ENCODE measurements at regions not wholly inside any gene's neighbourhood (a gene's known extent, or its start where the extent isn't known, plus 50 kb on each side); places are given as distances from the start of the nearest gene placed in this dataset.

DNA sequence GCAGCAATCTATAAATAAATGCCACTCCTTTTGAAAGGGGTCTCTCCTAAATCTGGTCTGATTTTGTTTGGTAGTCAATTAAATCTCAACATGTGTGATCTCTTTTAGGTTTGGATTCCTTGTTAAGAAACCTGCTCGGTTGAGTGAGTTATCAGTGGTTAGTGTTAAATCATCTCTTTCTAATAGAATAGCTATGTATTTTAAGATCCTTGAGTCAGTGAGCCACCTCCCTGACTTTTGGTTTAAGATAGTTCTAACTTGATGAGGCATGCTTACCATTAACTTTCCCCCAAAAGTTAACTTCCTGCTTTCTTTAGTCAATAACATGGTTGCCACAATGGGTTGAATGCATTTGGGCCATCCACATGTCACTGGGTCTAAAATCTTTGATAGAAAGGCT is 93.1 kb upstream of the OLFM3 start:
- Histone ChIP-seq H3K27ac (no peak overlapping the region), H3K4me1 (no peaks in the 10 kb centered on the region), H3K9me3 (no peaks in the 10 kb centered on the region), H3K36me3 (replicated peaks in 1 of 2; ENCODE audit: insufficient read depth in 1 of 2, low read depth in 2 of 2) (no peaks in the 10 kb centered on the region), H3K27me3 (no peaks in the 10 kb centered on the region), H3K4me3 (no peak overlapping the region)
- no peak for DNase-seq
- 62 to 74% methylated on average over 1 of the region's 1 CpG for WGBS, 2 donors
- intact Hi-C loops (cut with DNase I), result no loop called here
- TF ChIP-seq POLR2A (IDR thresholded peaks at IDR 0.05), result no peak
- TF ChIP-seq, protein P1, sequence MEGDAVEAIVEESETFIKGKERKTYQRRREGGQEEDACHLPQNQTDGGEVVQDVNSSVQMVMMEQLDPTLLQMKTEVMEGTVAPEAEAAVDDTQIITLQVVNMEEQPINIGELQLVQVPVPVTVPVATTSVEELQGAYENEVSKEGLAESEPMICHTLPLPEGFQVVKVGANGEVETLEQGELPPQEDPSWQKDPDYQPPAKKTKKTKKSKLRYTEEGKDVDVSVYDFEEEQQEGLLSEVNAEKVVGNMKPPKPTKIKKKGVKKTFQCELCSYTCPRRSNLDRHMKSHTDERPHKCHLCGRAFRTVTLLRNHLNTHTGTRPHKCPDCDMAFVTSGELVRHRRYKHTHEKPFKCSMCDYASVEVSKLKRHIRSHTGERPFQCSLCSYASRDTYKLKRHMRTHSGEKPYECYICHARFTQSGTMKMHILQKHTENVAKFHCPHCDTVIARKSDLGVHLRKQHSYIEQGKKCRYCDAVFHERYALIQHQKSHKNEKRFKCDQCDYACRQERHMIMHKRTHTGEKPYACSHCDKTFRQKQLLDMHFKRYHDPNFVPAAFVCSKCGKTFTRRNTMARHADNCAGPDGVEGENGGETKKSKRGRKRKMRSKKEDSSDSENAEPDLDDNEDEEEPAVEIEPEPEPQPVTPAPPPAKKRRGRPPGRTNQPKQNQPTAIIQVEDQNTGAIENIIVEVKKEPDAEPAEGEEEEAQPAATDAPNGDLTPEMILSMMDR (IDR thresholded peaks at IDR 0.05), result no peak
- ATAC-seq, result no peak

DNA sequence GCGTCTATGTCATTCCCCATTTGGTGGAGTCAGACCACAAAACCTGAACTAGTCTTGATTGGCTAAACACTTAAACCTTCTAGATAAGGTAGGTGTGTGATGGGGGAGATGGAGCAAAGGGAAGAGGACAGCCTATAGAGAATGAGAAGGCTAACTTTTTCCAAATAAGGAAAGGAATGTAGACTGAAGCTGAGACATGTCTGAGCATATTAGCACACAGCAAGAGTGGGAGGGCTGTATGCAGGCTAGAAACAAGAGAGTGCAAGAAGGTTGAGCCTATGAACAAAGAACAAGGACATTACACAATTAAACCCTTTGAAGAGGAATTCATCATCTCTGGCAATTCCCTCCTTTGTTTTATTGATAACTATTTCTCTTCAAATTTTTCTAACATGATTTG is 89.2 kb upstream of the OLFM3 start:
- no peaks in the 10 kb centered on the region for H3K27me3 ChIP-seq
- TF ChIP-seq POLR2A (IDR thresholded peaks at IDR 0.05), result no peak
- TF ChIP-seq, protein P1 (IDR thresholded peaks at IDR 0.05), result no peak
- H3K4me1 ChIP-seq, result no peaks in the 10 kb centered on the region
- no peaks in the 10 kb centered on the region for H3K9me3 ChIP-seq
- no peak overlapping the region for H3K4me3 ChIP-seq
- no peaks in the 10 kb centered on the region for H3K36me3 ChIP-seq (replicated peaks in 1 of 2; ENCODE audit: insufficient read depth in 1 of 2, low read depth in 2 of 2)
- 59 to 89% methylated on average over 1 of the region's 1 CpG for WGBS, 2 donors
- DNase-seq, result no peak
- H3K27ac ChIP-seq, result no peak overlapping the region
- ATAC-seq, result no peak
- intact Hi-C loops (cut with DNase I), result no loop called here

DNA sequence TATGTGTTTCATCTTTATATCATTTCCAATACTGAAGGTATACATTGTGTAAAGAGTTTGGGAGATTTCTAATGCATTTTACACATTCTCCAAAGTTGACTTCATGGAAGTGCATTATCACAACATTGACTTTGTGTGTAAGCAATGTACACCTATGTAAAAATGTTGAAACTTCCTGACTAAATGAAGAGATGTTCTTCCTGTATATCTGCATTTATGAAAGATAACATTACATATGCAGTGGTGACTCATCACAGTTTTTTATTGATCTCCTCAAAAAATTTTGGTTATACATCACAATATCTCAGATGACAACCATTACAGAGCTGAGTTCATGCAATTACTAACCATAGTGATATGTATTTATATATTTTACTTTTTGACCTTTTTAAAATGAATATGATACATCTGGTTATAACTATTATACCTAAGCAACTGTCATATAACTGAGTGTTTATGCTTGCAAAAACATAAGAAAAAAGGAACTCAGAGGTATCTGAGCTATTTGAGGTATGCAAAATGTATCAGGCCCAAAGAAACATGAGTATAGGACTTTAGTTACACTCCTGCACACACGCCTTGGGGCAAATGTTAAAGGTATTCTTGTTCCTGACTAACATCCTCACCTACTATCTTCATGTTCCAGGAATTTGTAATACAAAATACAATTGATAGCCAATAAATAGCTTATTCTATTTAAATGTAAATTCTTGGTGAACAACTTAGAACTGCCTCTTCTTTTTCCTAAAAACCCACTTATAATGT is 88.2 kb upstream of the OLFM3 start:
- 48 to 78% methylated on average over 1 of the region's 1 CpG for WGBS, 2 donors
- no peaks in the 10 kb centered on the region for H3K27me3 ChIP-seq
- H3K36me3 ChIP-seq (replicated peaks in 1 of 2; ENCODE audit: insufficient read depth in 1 of 2, low read depth in 2 of 2), result no peaks in the 10 kb centered on the region

DNA sequence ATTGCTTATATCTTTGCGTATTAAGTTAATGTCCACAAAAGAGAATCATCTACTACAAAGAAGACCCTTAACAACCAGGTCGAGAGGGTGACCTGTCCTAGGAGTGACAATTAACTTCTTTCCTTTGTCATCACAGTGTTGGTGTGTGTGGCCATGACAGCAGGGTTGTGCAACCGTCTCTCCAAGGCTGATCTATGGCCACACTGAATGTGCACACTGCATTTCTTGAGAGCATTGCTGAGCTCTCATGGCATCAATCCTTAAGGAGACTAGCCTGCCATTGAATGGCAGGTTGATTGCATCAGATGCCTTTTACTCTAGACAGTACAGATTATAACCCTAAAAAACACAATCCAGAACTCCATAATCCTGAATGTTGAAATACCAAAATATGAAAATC is 86.5 kb upstream of the OLFM3 start:
- ATAC-seq, result no peak
- DNase-seq, result no peak

More for the DNA sequence above, 88.2 kb upstream of the OLFM3 start:
- Histone ChIP-seq H3K27ac (no peak overlapping the region), H3K4me1 (no peaks in the 10 kb centered on the region), H3K9me3 (no peaks in the 10 kb centered on the region), H3K4me3 (no peak overlapping the region)
- no peak for TF ChIP-seq POLR2A (IDR thresholded peaks at IDR 0.05)
- TF ChIP-seq, protein P1 (IDR thresholded peaks at IDR 0.05), result no peak
- intact Hi-C loops (cut with DNase I), result no loop called here
- ATAC-seq (no peak), DNase-seq (no peak)

More for the DNA sequence above, 86.5 kb upstream of the OLFM3 start:
- no peaks in the 10 kb centered on the region for H3K4me1 ChIP-seq
- no peak overlapping the region for H3K4me3 ChIP-seq
- H3K9me3 ChIP-seq, result no peaks in the 10 kb centered on the region
- 54 to 65% methylated on average over 3 of the region's 3 CpGs for whole genome bisulfite sequencing, 2 donors
- no peak overlapping the region for H3K27ac ChIP-seq
- H3K36me3 ChIP-seq (replicated peaks in 1 of 2; ENCODE audit: insufficient read depth in 1 of 2, low read depth in 2 of 2), result no peaks in the 10 kb centered on the region
- intact Hi-C loops (cut with DNase I), result no loop called here
- no peaks in the 10 kb centered on the region for H3K27me3 ChIP-seq
- TF ChIP-seq POLR2A (IDR thresholded peaks at IDR 0.05), result no peak
- TF ChIP-seq, protein P1 (IDR thresholded peaks at IDR 0.05), result no peak
